ENCODE measurements at regions not wholly inside any gene's neighbourhood (a gene's known extent, or its start where the extent isn't known, plus 50 kb on each side); places are given as distances from the start of the nearest gene placed in this dataset.
A peak's percentile ranks its signal among the peaks of the same experiment; 100 is the strongest.

- Histone ChIP-seq H3K36me3 (no peaks in the 10 kb centered on the region), H3K9me3 (ENCODE audit: severe bottlenecking) (no peaks in the 10 kb centered on the region), H3K27me3 (ENCODE audit: insufficient read depth, low read depth, severe bottlenecking) (peaks cover 6% of the 10 kb centered on the region), H3K4me3 (ENCODE audit: low read depth, low read length) (no peak overlapping the region), H3K27ac (no peak overlapping the region)
- peak; percentile 19 for DNase-seq
- TF ChIP-seq CTCF (IDR thresholded peaks at IDR 0.05; ENCODE audit: low read depth, low read length) = no peak
These were observed 490.9 kb upstream of the TBX3 start for GRCh38 chr12:115174920-115175319.

GRCh38 chr12:115172521-115172920 lies 488.5 kb upstream of the TBX3 start:
- Histone ChIP-seq H3K27ac (no peak overlapping the region), H3K9me3 (ENCODE audit: severe bottlenecking) (no peaks in the 10 kb centered on the region), H3K36me3 (no peaks in the 10 kb centered on the region), H3K4me3 (ENCODE audit: low read depth, low read length) (no peak overlapping the region), H3K27me3 (ENCODE audit: insufficient read depth, low read depth, severe bottlenecking) (peaks cover 16% of the 10 kb centered on the region)
- DNase-seq = no peak
- TF ChIP-seq CTCF (IDR thresholded peaks at IDR 0.05; ENCODE audit: low read depth, low read length) = no peak

GRCh38 chr12:115169981-115170380 lies 486.0 kb upstream of the TBX3 start:
- no peak for DNase-seq
- Histone ChIP-seq H3K9me3 (ENCODE audit: severe bottlenecking) (no peaks in the 10 kb centered on the region), H3K4me3 (ENCODE audit: low read depth, low read length) (no peak overlapping the region), H3K27me3 (ENCODE audit: insufficient read depth, low read depth, severe bottlenecking) (peaks cover 14% of the 10 kb centered on the region), H3K36me3 (no peaks in the 10 kb centered on the region), H3K27ac (no peak overlapping the region)
- no peak for TF ChIP-seq CTCF (IDR thresholded peaks at IDR 0.05; ENCODE audit: low read depth, low read length)

GRCh38 chr12:115166698-115167315 lies 482.8 kb upstream of the TBX3 start:
- Histone ChIP-seq H3K4me3 (ENCODE audit: low read depth, low read length) (no peak overlapping the region), H3K27me3 (ENCODE audit: insufficient read depth, low read depth, severe bottlenecking) (peaks cover 13% of the 10 kb centered on the region), H3K36me3 (no peaks in the 10 kb centered on the region), H3K27ac (no peak overlapping the region), H3K9me3 (ENCODE audit: severe bottlenecking) (no peaks in the 10 kb centered on the region)
- DNase-seq = peak; percentile 12
- no peak for TF ChIP-seq CTCF (IDR thresholded peaks at IDR 0.05; ENCODE audit: low read depth, low read length)

GRCh38 chr12:115163710-115164109 lies 479.7 kb upstream of the TBX3 start:
- no peak overlapping the region for H3K27ac ChIP-seq
- no peak overlapping the region for H3K4me3 ChIP-seq (ENCODE audit: low read depth, low read length)
- peaks cover 11% of the 10 kb centered on the region for H3K27me3 ChIP-seq (ENCODE audit: insufficient read depth, low read depth, severe bottlenecking)
- peak; percentile 83 for DNase-seq
- H3K36me3 ChIP-seq = no peaks in the 10 kb centered on the region
- TF ChIP-seq CTCF (IDR thresholded peaks at IDR 0.05; ENCODE audit: low read depth, low read length) = no peak
- no peaks in the 10 kb centered on the region for H3K9me3 ChIP-seq (ENCODE audit: severe bottlenecking)

Measured in WERI-Rb-1 (cell line).